Peyer's patch (tissue), 4 donors: ENCODE measurements at regions not wholly inside any gene's neighbourhood (a gene's known extent, or its start where the extent isn't known, plus 50 kb on each side); places are given as distances from the start of the nearest gene placed in this dataset.
"Not testable (repeated sequence)": the region's sequence is repeated elsewhere in the genome, so short reads cannot be mapped to it uniquely, and the experiment has no call there.

ENCODE experiments used
- DNase-seq, 3 donors: peaks; one replicate each; pipeline ENCODE4 v3.0.0-alpha.2; 2017 to 2019
- H3K27ac ChIP-seq, 4 donors: fragments of 200-600 bp; sonication (generic); one replicate each; pipeline ENCODE4 v1.5.1; 2016 to 2019
- H3K27me3 ChIP-seq, 2 donors: fragments of 200-600 bp; sonication (generic); one replicate each; pipeline ENCODE4 v1.5.1; 2019
- H3K36me3 ChIP-seq, 3 donors: fragments of 200-600 bp; sonication (generic); one replicate each; pipeline ENCODE4 v1.5.1; 2016 to 2019
- H3K4me1 ChIP-seq, 4 donors: fragments of 200-600 bp; sonication (generic); one replicate each; pipeline ENCODE4 v1.5.1; 2016 to 2019
- H3K4me3 ChIP-seq, 4 donors: fragments of 200-600 bp; sonication (generic); 1 replicate in 3 of 4; 2 replicates in 1 of 4; pipeline ENCODE4 v1.5.1; 2016 to 2019; ENCODE audit warnings: mild to moderate bottlenecking in 1 of 4
- H3K9me3 ChIP-seq, 4 donors: fragments of 200-600 bp; sonication (generic); one replicate each; pipeline ENCODE4 v1.5.1; 2016 to 2019; ENCODE audit warnings: mild to moderate bottlenecking in 1 of 4
- CTCF ChIP-seq, 6 experiments: fragments of 450-650 bp in 4 of 6; fragments of 200-600 bp in 2 of 6; sonication (generic) in 1 of 6; IDR thresholded peaks; one replicate each; pipeline ENCODE4 v1.5.1; 2017 to 2019; ENCODE audit warnings: antibody characterized with exemption in 6 of 6, mild to moderate bottlenecking in 3 of 6, moderate library complexity in 1 of 6
- POLR2A ChIP-seq, 2 donors: fragments of 450-650 bp; IDR thresholded peaks; one replicate each; pipeline ENCODE4 v1.5.1; 2017; ENCODE audit warnings: antibody characterized with exemption in 2 of 2, mild to moderate bottlenecking in 2 of 2, moderate library complexity in 2 of 2

DNA sequence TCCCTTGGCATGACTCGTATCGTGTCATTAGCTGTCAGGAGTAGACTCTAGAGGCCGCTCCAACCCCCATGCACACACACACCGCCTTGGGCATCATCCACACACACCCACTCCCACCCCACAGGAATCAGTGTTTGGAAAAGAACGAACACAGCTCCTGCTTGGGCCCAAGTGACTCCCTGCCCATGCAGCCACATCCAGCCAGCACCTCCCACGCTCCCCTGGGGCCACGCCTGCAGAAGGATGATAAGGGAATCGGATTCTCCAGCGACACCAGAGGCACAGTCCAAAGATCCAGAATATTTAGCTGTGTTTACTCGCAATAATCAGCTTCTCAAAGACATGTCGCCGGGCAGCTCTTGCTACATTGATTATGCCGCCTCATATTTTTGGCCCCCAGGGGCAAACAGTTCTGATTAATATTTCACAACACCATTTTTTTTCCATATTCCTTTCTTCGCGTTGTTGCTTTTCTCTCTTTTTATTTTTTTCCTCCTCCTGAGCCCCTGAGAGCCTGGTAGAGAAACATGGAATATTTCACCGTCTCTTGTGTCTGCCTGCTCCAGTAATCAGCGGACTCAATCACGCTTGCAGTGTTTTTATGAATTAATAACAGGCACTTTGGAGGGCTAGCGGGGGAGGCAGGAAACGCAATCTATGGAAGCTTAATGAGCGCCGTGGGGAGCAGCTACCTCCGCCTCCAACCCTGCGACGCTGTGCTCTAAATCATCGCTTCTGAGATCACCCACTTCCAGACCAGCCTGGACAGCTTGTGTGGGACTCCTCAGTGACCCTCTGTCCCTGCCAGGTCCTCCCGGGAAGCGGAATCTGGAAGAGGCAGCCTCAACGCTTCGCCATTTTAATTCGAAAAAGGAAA, 221.4 kb downstream of the TLE3 start:
- Histone ChIP-seq H3K4me3 (no peak overlapping the region), H3K27ac (no peak overlapping the region), H3K27me3 (no peaks in the 10 kb centered on the region), H3K4me1 (peaks cover 0 to 2% (median 0%) of the 10 kb centered on the region in 4 donors), H3K9me3 (peaks cover 0 to 4% (median 0%) of the 10 kb centered on the region in 4 donors), H3K36me3 (no peaks in the 10 kb centered on the region)
- no peak for DNase-seq
- TF ChIP-seq POLR2A (IDR thresholded peaks at IDR 0.05): no peak
- no peak for TF ChIP-seq CTCF (IDR thresholded peaks at IDR 0.05)

DNA sequence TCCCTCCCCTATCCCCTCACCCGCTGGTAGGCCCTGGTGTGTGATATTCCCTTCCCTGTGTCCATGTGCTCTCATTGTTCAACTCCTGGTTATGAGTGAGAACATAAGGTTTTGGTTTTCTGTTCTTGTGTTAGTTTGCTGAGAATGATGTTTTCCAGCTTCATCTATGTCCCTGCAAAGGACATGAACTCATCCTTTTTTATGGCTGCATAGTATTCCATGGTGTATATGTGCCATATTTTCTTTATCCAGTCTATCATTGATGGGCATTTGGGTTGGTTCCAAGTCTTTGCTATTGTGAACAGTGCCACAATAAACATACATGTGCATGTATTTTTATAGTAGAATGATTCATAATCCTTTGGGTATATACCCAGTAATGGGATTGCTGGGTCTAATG, 217.8 kb downstream of the TLE3 start:
- peak overlapping the region in 1 of 4 donors; percentile 49 for H3K27ac ChIP-seq
- DNase-seq, H3K4me1 ChIP-seq, H3K9me3 ChIP-seq, H3K27me3 ChIP-seq, H3K36me3 ChIP-seq, H3K4me3 ChIP-seq: not testable (repeated sequence)

DNA sequence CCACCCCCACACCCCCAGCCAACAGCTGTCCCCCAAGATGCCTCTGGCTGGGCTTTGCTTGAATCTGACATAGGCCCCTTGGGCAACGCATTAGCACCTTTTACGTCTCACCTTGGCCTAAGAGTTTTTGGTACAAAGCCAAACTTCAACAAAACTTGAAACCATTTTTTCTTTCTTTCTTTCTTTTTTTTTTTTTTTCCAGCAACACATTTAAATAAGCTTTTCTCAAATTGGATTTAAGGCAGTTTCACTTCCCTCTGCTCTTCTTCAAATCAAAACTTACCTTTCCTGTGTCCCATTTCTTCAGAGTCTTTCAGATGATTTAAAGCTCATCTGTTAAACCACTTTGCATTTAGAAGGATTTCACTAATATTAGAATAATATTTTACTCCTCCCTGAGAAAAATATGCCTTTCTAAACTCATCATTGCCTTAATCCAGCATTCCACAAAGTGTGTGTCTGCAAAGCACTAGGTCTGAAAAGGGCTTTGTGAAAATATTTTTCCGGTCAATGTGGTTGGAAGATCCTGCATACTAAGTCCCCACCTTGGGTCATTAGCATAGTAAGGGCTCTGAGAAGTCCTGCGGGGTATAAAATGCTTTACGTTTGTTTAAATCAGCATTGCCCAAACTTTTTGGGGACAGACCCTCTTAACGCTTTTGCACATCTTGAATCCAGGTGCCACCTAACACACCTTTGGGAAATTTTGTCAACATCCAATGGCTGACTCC, 217.0 kb downstream of the TLE3 start:
- no peak for TF ChIP-seq CTCF (IDR thresholded peaks at IDR 0.05)
- TF ChIP-seq POLR2A (IDR thresholded peaks at IDR 0.05): no peak
- H3K9me3 ChIP-seq: no peaks in the 10 kb centered on the region
- H3K4me1 ChIP-seq: peaks cover 0 to 2% (median 0%) of the 10 kb centered on the region in 4 donors
- H3K27me3 ChIP-seq: no peaks in the 10 kb centered on the region
- no peaks in the 10 kb centered on the region for H3K36me3 ChIP-seq
- H3K27ac ChIP-seq: peak overlapping the region in 1 of 4 donors; percentile 49
- no peak overlapping the region for H3K4me3 ChIP-seq
- DNase-seq: no peak

DNA sequence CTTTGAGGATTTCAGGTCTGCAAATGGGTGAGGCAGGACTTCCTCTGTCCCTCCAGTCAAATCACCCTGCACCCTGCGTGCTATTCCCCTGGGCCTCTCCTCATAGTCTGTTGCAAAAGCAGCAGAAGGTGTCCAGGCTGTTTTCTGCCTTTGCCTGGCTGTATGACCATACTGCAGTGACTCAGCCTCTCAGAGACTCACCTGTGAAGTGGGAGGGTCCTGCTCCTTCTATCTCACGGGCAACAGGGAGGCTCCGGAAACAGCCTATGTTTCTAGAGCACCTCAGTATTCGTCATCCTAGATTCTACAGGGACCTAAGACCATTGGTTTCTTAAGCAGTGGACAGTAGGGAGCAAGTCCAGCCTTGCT, 216.4 kb downstream of the TLE3 start:
- Histone ChIP-seq H3K27me3 (no peaks in the 10 kb centered on the region), H3K4me3 (no peak overlapping the region), H3K9me3 (no peaks in the 10 kb centered on the region), H3K36me3 (no peaks in the 10 kb centered on the region), H3K4me1 (peaks cover 0 to 2% (median 0%) of the 10 kb centered on the region in 4 donors), H3K27ac (peak overlapping the region in 1 of 4 donors; percentile 49)
- peak in 1 of 3 donors; percentile 40 for DNase-seq
- no peak for TF ChIP-seq CTCF (IDR thresholded peaks at IDR 0.05)
- TF ChIP-seq POLR2A (IDR thresholded peaks at IDR 0.05): no peak

- DNase-seq: peak in 2 of 3 donors; percentile 58 to 63
- Histone ChIP-seq H3K4me1 (peaks cover 0 to 2% (median 0%) of the 10 kb centered on the region in 4 donors), H3K4me3 (no peak overlapping the region), H3K9me3 (no peaks in the 10 kb centered on the region), H3K36me3 (no peaks in the 10 kb centered on the region), H3K27me3 (no peaks in the 10 kb centered on the region), H3K27ac (peak overlapping the region in 1 of 4 donors; percentile 49)
- TF ChIP-seq POLR2A (IDR thresholded peaks at IDR 0.05) (no peak), CTCF (IDR thresholded peaks at IDR 0.05) (no peak)
These were observed 216.0 kb downstream of the TLE3 start for GRCh38 chr15:69881766-69882165.

- H3K36me3 ChIP-seq: no peaks in the 10 kb centered on the region
- H3K27me3 ChIP-seq: no peaks in the 10 kb centered on the region
- no peak overlapping the region for H3K4me3 ChIP-seq
- H3K27ac ChIP-seq: no peak overlapping the region
- TF ChIP-seq POLR2A (IDR thresholded peaks at IDR 0.05) (no peak), CTCF (IDR thresholded peaks at IDR 0.05) (no peak)
- DNase-seq: no peak
- no peaks in the 10 kb centered on the region for H3K9me3 ChIP-seq
- H3K4me1 ChIP-seq: peaks cover 0 to 2% (median 0%) of the 10 kb centered on the region in 4 donors
These were observed 214.4 kb downstream of the TLE3 start for GRCh38 chr15:69883306-69883705.
